H1 (cell line): ENCODE measurements at regions not wholly inside any gene's neighbourhood (a gene's known extent, or its start where the extent isn't known, plus 50 kb on each side); places are given as distances from the start of the nearest gene placed in this dataset.

Source experiments
- CHD2 ChIP-seq: IDR thresholded peaks from 2 replicates; pipeline ENCODE4 v1.6.1; 2012; ENCODE audit warnings: low read length, improper control_type of control experiment
- ZNF274 ChIP-seq: IDR thresholded peaks from 2 replicates; pipeline ENCODE4 v1.7.0; 2012; ENCODE audit warnings: low read length, borderline replicate concordance; ENCODE audit errors: extremely low read depth

GRCh38 chr11:45428116-45428515 is 142.0 kb upstream of the SYT13 start (continued):
- no peak for TF ChIP-seq CHD2
- no peak for TF ChIP-seq ZNF274
